Testis (tissue), 2 donors: ENCODE measurements at regions not wholly inside any gene's neighbourhood (a gene's known extent, or its start where the extent isn't known, plus 50 kb on each side); places are given as distances from the start of the nearest gene placed in this dataset.

Experiments
- DNase-seq: peaks from one replicate; pipeline ENCODE4 v3.0.0-alpha.2; 2019
- H3K27ac ChIP-seq, 2 donors: fragments of 200-600 bp; sonication (generic); one replicate each; pipeline ENCODE4 v1.5.1; 2019
- H3K27me3 ChIP-seq: fragments of 200-600 bp; sonication (generic); one replicate; pipeline ENCODE4 v1.5.1; 2019
- H3K36me3 ChIP-seq: fragments of 200-600 bp; sonication (generic); one replicate; pipeline ENCODE4 v1.5.1; 2017; ENCODE audit warnings: low read depth; ENCODE audit errors: missing control alignments
- H3K4me1 ChIP-seq: fragments of 200-600 bp; sonication (generic); one replicate; pipeline ENCODE4 v1.5.1; 2019
- H3K4me3 ChIP-seq, 2 donors: fragments of 200-600 bp; sonication (generic); one replicate each; pipeline ENCODE4 v1.5.1; 2017 to 2019
- H3K9me3 ChIP-seq: fragments of 200-600 bp; sonication (generic); one replicate; pipeline ENCODE4 v1.5.1; 2017
- CTCF ChIP-seq, 3 experiments: fragments of 450-650 bp in 2 of 3; fragments of 200-600 bp in 1 of 3; sonication (generic) in 1 of 3; IDR thresholded peaks; one replicate each; pipeline ENCODE4 v1.5.1; 2016 to 2019; ENCODE audit warnings: antibody characterized with exemption in 3 of 3, mild to moderate bottlenecking in 2 of 3, moderate library complexity in 1 of 3
- POLR2A ChIP-seq: fragments of 450-650 bp; IDR thresholded peaks from one replicate; pipeline ENCODE4 v1.6.1; 2017; ENCODE audit warnings: antibody characterized with exemption, mild to moderate bottlenecking, moderate library complexity
- WGBS, 2 donors: methylation state at CpG; one replicate each; pipeline ENCODE4 v1.1.5; 2018; 5-methylcytosine and 5-hydroxymethylcytosine counted together
- intact Hi-C: fragments of 100-400 bp; cut with DNase I; formaldehyde crosslinking; loops from one replicate; pipeline ENCODE4 v1.15.1; 2023; ENCODE audit warnings: low total_unique reads

- Histone ChIP-seq H3K36me3 (no peaks in the 10 kb centered on the region), H3K9me3 (no peaks in the 10 kb centered on the region), H3K4me1 (no peaks in the 10 kb centered on the region), H3K4me3 (no peak overlapping the region), H3K27me3 (no peaks in the 10 kb centered on the region), H3K27ac (no peak overlapping the region)
- TF ChIP-seq CTCF (IDR thresholded peaks at IDR 0.05) (no peak), POLR2A (no peak)
- intact Hi-C loops: no loop called here
- DNase-seq: no peak
- 76 to 88% methylated on average over 3 of the region's 3 CpGs for WGBS, 2 donors
Measured at GRCh38 chr7:114062810-114063209, 144.0 kb upstream of the PPP1R3A start.

- Histone ChIP-seq H3K9me3 (no peaks in the 10 kb centered on the region), H3K4me3 (no peak overlapping the region), H3K27ac (no peak overlapping the region), H3K27me3 (no peaks in the 10 kb centered on the region), H3K36me3 (no peaks in the 10 kb centered on the region), H3K4me1 (no peaks in the 10 kb centered on the region)
- 47 to 65% methylated on average over 2 of the region's 2 CpGs for WGBS, 2 donors
- DNase-seq: no peak
- intact Hi-C loops: no loop called here
- no peak for TF ChIP-seq CTCF (IDR thresholded peaks at IDR 0.05)
- no peak for TF ChIP-seq POLR2A
Measured at GRCh38 chr7:114051871-114052331, 133.1 kb upstream of the PPP1R3A start.

GRCh38 chr7:114050571-114050970, 131.8 kb upstream of the PPP1R3A start:
- Histone ChIP-seq H3K36me3 (no peaks in the 10 kb centered on the region), H3K27me3 (no peaks in the 10 kb centered on the region), H3K27ac (no peak overlapping the region), H3K4me1 (no peaks in the 10 kb centered on the region), H3K9me3 (no peaks in the 10 kb centered on the region), H3K4me3 (no peak overlapping the region)
- no peak for TF ChIP-seq CTCF (IDR thresholded peaks at IDR 0.05)
- TF ChIP-seq POLR2A: no peak
- DNase-seq: no peak
- intact Hi-C loops: no loop called here
- WGBS, 2 donors: 86 to 87% methylated on average over 3 of the region's 3 CpGs

GRCh38 chr7:114048386-114049235, 129.8 kb upstream of the PPP1R3A start:
- Histone ChIP-seq H3K36me3 (no peaks in the 10 kb centered on the region), H3K27ac (no peak overlapping the region), H3K4me1 (no peaks in the 10 kb centered on the region), H3K9me3 (no peaks in the 10 kb centered on the region), H3K4me3 (no peak overlapping the region), H3K27me3 (no peaks in the 10 kb centered on the region)
- 71 to 81% methylated on average over 12 of the region's 12 CpGs for WGBS, 2 donors
- no peak for DNase-seq
- intact Hi-C loops: no loop called here
- no peak for TF ChIP-seq POLR2A
- TF ChIP-seq CTCF (IDR thresholded peaks at IDR 0.05): no peak

GRCh38 chr7:114047889-114048288, 129.1 kb upstream of the PPP1R3A start:
- TF ChIP-seq POLR2A (no peak), CTCF (IDR thresholded peaks at IDR 0.05) (no peak)
- no peak overlapping the region for H3K4me3 ChIP-seq

More at GRCh38 chr7:114047889-114048288, 129.1 kb upstream of the PPP1R3A start:
- no peaks in the 10 kb centered on the region for H3K27me3 ChIP-seq
- WGBS, 2 donors: 65 to 79% methylated on average over 2 of the region's 2 CpGs
- H3K9me3 ChIP-seq: no peaks in the 10 kb centered on the region
- no peak for DNase-seq
- no peaks in the 10 kb centered on the region for H3K36me3 ChIP-seq
- H3K4me1 ChIP-seq: no peaks in the 10 kb centered on the region
- no peak overlapping the region for H3K27ac ChIP-seq
- intact Hi-C loops: no loop called here
